ENCODE measurements at regions not wholly inside any gene's neighbourhood (a gene's known extent, or its start where the extent isn't known, plus 50 kb on each side); places are given as distances from the start of the nearest gene placed in this dataset.

GRCh38 chr11:93967944-93968343 lies 53.2 kb upstream of the HEPHL1 start:
- TF ChIP-seq EZH2 (optimal IDR thresholded peaks at IDR 0.05; ENCODE audit: low read depth, low read length) (no peak), CTCF (IDR thresholded peaks at IDR 0.05; ENCODE audit: low read length) (no peak)

Data from MM.1S (cell line).